ENCODE measurements at regions not wholly inside any gene's neighbourhood (a gene's known extent, or its start where the extent isn't known, plus 50 kb on each side); places are given as distances from the start of the nearest gene placed in this dataset.

DNA sequence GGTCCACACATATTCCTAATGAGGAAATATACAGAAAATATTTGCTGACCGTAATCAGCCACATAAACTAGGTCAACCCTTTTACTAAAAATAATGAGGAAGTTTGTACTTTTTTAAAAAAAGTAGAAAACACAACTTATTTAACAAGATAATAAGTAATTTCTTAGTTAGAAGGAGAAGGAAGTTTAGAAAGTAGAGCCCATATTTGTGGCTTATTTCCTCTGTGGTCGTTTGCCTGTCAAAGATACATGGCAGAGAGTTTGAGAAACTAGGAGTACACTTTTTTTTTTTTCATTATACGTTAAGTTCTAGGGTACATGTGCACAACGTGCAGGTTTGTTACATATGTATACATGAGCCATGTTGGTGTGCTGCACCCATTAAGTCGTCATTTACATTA is 1205.2 kb upstream of the MIR17HG start:
- no peak for DNase-seq (ENCODE audit: low spot score)
- Histone ChIP-seq H3K36me3 (no peaks in the 10 kb centered on the region), H3K27me3 (no peaks in the 10 kb centered on the region), H3K9ac (no peak overlapping the region), H3K4me1 (no peaks in the 10 kb centered on the region), H2AFZ (replicated peaks) (no peak overlapping the region), H3K4me3 (no peak overlapping the region), H3K9me3 (ENCODE audit: low read depth) (no peaks in the 10 kb centered on the region), H4K20me1 (ENCODE audit: low read depth) (no peaks in the 10 kb centered on the region), H3F3A (ENCODE audit: low read depth) (no peaks in the 10 kb centered on the region), H3K79me2 (ENCODE audit: low read depth) (no peaks in the 10 kb centered on the region), H3K4me2 (no peak overlapping the region), H3K27ac (no peak overlapping the region)
- no peaks in the 10 kb centered on the region for H3K36me3 Mint-ChIP-seq
- no peaks in the 10 kb centered on the region for H3K27me3 Mint-ChIP-seq (ENCODE audit: insufficient read depth, low read depth)
- H3K9me3 Mint-ChIP-seq = peaks cover 2% of the 10 kb centered on the region
- H3K4me3 Mint-ChIP-seq = no peak overlapping the region
- no peak overlapping the region for H3K27ac Mint-ChIP-seq
- TF ChIP-seq EZH2 (IDR thresholded peaks at IDR 0.05) (no peak), EZH2phosphoT487 (IDR thresholded peaks at IDR 0.05) (no peak)
- TF ChIP-seq, protein P1, sequence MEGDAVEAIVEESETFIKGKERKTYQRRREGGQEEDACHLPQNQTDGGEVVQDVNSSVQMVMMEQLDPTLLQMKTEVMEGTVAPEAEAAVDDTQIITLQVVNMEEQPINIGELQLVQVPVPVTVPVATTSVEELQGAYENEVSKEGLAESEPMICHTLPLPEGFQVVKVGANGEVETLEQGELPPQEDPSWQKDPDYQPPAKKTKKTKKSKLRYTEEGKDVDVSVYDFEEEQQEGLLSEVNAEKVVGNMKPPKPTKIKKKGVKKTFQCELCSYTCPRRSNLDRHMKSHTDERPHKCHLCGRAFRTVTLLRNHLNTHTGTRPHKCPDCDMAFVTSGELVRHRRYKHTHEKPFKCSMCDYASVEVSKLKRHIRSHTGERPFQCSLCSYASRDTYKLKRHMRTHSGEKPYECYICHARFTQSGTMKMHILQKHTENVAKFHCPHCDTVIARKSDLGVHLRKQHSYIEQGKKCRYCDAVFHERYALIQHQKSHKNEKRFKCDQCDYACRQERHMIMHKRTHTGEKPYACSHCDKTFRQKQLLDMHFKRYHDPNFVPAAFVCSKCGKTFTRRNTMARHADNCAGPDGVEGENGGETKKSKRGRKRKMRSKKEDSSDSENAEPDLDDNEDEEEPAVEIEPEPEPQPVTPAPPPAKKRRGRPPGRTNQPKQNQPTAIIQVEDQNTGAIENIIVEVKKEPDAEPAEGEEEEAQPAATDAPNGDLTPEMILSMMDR (IDR thresholded peaks at IDR 0.05) = no peak
- H3K4me1 Mint-ChIP-seq = no peaks in the 10 kb centered on the region

DNA sequence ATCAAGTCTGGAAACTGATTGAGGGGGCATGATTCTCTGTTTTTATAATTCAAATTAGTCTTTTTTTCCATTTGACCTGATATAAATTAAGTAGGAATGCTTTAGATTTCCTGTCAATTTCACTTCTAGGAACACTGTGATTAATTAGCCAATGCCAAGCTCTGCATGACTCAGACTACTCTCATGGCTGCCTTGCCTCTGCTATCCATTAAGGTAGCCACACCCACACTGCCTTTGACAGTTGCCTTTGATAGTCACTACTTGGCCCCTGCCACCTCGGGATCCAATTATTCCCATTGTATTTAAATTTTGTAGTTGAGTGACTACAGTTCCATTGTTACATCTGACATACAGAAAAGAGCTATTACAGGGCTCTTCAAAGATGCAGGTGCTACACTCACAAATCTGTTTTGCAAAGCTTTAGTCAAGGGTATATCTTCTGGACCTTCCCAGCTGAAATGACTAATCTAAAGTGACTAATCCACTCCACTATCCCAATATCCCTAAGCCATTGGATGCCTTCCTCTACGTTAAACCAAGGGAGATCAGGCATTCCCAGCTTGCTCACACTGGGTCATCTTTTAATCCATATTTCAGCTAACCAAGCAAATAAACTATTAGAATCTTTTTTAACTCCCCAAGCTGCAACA is 1193.1 kb upstream of the MIR17HG start:
- H2AFZ ChIP-seq (replicated peaks) = no peak overlapping the region
- H3K27me3 ChIP-seq = no peaks in the 10 kb centered on the region
- no peak overlapping the region for H3K27ac Mint-ChIP-seq
- no peaks in the 10 kb centered on the region for H3K4me1 Mint-ChIP-seq
- no peaks in the 10 kb centered on the region for H4K20me1 ChIP-seq (ENCODE audit: low read depth)
- H3K9me3 Mint-ChIP-seq = peaks cover 7% of the 10 kb centered on the region
- H3K9me3 ChIP-seq (ENCODE audit: low read depth) = no peaks in the 10 kb centered on the region
- no peak overlapping the region for H3K27ac ChIP-seq
- no peak for TF ChIP-seq EZH2phosphoT487 (IDR thresholded peaks at IDR 0.05)
- TF ChIP-seq EZH2 (IDR thresholded peaks at IDR 0.05) = no peak
- TF ChIP-seq, protein P1 (IDR thresholded peaks at IDR 0.05) = no peak
- H3K4me3 ChIP-seq = no peak overlapping the region
- DNase-seq (ENCODE audit: low spot score) = no peak
- no peaks in the 10 kb centered on the region for H3F3A ChIP-seq (ENCODE audit: low read depth)
- H3K4me1 ChIP-seq = no peaks in the 10 kb centered on the region
- H3K4me3 Mint-ChIP-seq = no peak overlapping the region
- no peaks in the 10 kb centered on the region for H3K36me3 ChIP-seq
- H3K79me2 ChIP-seq (ENCODE audit: low read depth) = no peaks in the 10 kb centered on the region
- no peak overlapping the region for H3K9ac ChIP-seq
- no peaks in the 10 kb centered on the region for H3K27me3 Mint-ChIP-seq (ENCODE audit: insufficient read depth, low read depth)
- no peaks in the 10 kb centered on the region for H3K36me3 Mint-ChIP-seq
- no peak overlapping the region for H3K4me2 ChIP-seq

DNA sequence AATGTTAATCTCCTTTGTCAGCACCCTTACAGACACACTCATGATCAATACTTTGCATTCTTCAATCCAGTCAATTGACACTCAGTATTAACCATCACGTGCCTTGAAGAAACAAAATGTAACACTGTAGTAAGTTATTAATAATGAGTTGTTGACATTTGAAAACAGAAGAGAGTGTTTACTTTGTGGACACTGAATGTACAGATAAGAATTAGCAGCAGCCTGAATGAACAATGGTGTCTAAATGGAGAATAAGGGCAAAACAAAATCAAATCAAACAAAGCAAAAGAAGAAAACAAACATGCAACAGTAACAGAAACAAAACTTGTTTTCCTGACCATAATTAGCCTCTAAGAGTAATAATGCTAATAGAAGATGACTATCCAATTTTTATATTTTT is 1191.1 kb upstream of the MIR17HG start:
- no peaks in the 10 kb centered on the region for H3K27me3 ChIP-seq

More for the DNA sequence above, 1191.1 kb upstream of the MIR17HG start:
- Histone ChIP-seq H3K36me3 (no peaks in the 10 kb centered on the region), H4K20me1 (ENCODE audit: low read depth) (no peaks in the 10 kb centered on the region), H3K79me2 (ENCODE audit: low read depth) (no peaks in the 10 kb centered on the region), H3K9ac (no peak overlapping the region), H3K4me1 (no peaks in the 10 kb centered on the region), H3K4me2 (no peak overlapping the region), H3K4me3 (no peak overlapping the region), H3K9me3 (ENCODE audit: low read depth) (no peaks in the 10 kb centered on the region), H2AFZ (replicated peaks) (no peak overlapping the region), H3K27ac (no peak overlapping the region), H3F3A (ENCODE audit: low read depth) (no peaks in the 10 kb centered on the region)
- H3K27me3 Mint-ChIP-seq (ENCODE audit: insufficient read depth, low read depth) = no peaks in the 10 kb centered on the region
- no peak overlapping the region for H3K27ac Mint-ChIP-seq
- TF ChIP-seq EZH2 (IDR thresholded peaks at IDR 0.05) (no peak), EZH2phosphoT487 (IDR thresholded peaks at IDR 0.05) (no peak)
- TF ChIP-seq, protein P1 (IDR thresholded peaks at IDR 0.05) = no peak
- H3K9me3 Mint-ChIP-seq = peaks cover 7% of the 10 kb centered on the region
- H3K4me1 Mint-ChIP-seq = no peaks in the 10 kb centered on the region
- DNase-seq (ENCODE audit: low spot score) = no peak
- no peaks in the 10 kb centered on the region for H3K36me3 Mint-ChIP-seq
- H3K4me3 Mint-ChIP-seq = no peak overlapping the region

Measured in neural progenitor cell (in vitro differentiated cells).